ENCODE measurements at regions not wholly inside any gene's neighbourhood (a gene's known extent, or its start where the extent isn't known, plus 50 kb on each side); places are given as distances from the start of the nearest gene placed in this dataset.

- TF ChIP-seq FOXM1 (IDR thresholded peaks at IDR 0.05; ENCODE audit: borderline replicate concordance) (no peak), SUZ12 (IDR thresholded peaks at IDR 0.05) (no peak), PKNOX1 (IDR thresholded peaks at IDR 0.05) (no peak), TARDBP (IDR thresholded peaks at IDR 0.05) (no peak), SP1 (IDR thresholded peaks at IDR 0.05) (no peak), ARNT (IDR thresholded peaks at IDR 0.05) (no peak), NFRKB (IDR thresholded peaks at IDR 0.05) (no peak), CTBP1 (IDR thresholded peaks at IDR 0.05; ENCODE audit: borderline replicate concordance) (no peak), ELF4 (IDR thresholded peaks at IDR 0.05) (no peak)
Measured at GRCh38 chr5:101720033-101720432, 576.1 kb downstream of the SLCO4C1 start.

Data from HEK293T (cell line).